ENCODE measurements at regions not wholly inside any gene's neighbourhood (a gene's known extent, or its start where the extent isn't known, plus 50 kb on each side); places are given as distances from the start of the nearest gene placed in this dataset.

DNA sequence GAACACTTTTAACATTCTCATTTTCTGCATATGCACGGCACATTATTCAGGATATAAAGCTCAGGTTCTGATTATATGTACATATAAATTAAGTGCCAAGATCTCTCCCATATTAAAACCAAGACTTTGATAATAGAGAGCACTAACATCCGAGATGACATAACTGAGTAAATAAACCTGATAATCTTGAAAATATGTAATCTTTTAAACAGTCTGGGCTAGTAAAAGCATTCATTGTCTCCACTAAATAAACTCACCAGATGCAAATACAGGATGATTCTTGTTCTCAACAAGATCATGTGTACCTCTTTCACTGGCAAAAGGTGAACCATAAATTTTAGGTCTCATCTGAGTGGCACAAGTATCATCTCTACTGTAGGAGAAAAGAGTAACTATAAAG lies 942.2 kb downstream of the TRAM1L1 start:
- no peak for TF ChIP-seq ZNF548 (tag by site-specific recombination; IDR thresholded peaks at IDR 0.05)
- TF ChIP-seq, protein P1, sequence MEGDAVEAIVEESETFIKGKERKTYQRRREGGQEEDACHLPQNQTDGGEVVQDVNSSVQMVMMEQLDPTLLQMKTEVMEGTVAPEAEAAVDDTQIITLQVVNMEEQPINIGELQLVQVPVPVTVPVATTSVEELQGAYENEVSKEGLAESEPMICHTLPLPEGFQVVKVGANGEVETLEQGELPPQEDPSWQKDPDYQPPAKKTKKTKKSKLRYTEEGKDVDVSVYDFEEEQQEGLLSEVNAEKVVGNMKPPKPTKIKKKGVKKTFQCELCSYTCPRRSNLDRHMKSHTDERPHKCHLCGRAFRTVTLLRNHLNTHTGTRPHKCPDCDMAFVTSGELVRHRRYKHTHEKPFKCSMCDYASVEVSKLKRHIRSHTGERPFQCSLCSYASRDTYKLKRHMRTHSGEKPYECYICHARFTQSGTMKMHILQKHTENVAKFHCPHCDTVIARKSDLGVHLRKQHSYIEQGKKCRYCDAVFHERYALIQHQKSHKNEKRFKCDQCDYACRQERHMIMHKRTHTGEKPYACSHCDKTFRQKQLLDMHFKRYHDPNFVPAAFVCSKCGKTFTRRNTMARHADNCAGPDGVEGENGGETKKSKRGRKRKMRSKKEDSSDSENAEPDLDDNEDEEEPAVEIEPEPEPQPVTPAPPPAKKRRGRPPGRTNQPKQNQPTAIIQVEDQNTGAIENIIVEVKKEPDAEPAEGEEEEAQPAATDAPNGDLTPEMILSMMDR (tag by site-specific recombination; IDR thresholded peaks at IDR 0.05) = no peak
- TF ChIP-seq ZBTB7A (tag by site-specific recombination; IDR thresholded peaks at IDR 0.05; ENCODE audit: low read depth) = no peak
- TF ChIP-seq, protein P2, sequence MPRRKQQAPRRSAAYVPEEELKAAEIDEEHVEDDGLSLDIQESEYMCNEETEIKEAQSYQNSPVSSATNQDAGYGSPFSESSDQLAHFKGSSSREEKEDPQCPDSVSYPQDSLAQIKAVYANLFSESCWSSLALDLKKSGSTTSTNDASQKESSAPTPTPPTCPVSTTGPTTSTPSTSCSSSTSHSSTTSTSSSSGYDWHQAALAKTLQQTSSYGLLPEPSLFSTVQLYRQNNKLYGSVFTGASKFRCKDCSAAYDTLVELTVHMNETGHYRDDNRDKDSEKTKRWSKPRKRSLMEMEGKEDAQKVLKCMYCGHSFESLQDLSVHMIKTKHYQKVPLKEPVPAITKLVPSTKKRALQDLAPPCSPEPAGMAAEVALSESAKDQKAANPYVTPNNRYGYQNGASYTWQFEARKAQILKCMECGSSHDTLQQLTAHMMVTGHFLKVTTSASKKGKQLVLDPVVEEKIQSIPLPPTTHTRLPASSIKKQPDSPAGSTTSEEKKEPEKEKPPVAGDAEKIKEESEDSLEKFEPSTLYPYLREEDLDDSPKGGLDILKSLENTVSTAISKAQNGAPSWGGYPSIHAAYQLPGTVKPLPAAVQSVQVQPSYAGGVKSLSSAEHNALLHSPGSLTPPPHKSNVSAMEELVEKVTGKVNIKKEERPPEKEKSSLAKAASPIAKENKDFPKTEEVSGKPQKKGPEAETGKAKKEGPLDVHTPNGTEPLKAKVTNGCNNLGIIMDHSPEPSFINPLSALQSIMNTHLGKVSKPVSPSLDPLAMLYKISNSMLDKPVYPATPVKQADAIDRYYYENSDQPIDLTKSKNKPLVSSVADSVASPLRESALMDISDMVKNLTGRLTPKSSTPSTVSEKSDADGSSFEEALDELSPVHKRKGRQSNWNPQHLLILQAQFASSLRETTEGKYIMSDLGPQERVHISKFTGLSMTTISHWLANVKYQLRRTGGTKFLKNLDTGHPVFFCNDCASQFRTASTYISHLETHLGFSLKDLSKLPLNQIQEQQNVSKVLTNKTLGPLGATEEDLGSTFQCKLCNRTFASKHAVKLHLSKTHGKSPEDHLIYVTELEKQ (tag by site-specific recombination; IDR thresholded peaks at IDR 0.05; ENCODE audit: borderline replicate concordance) = no peak
- TF ChIP-seq ZNF19 (tag by site-specific recombination; IDR thresholded peaks at IDR 0.05; ENCODE audit: low read depth) = no peak
- no peak for TF ChIP-seq ZBTB8A (tag by site-specific recombination; IDR thresholded peaks at IDR 0.05)
- TF ChIP-seq, protein P3, sequence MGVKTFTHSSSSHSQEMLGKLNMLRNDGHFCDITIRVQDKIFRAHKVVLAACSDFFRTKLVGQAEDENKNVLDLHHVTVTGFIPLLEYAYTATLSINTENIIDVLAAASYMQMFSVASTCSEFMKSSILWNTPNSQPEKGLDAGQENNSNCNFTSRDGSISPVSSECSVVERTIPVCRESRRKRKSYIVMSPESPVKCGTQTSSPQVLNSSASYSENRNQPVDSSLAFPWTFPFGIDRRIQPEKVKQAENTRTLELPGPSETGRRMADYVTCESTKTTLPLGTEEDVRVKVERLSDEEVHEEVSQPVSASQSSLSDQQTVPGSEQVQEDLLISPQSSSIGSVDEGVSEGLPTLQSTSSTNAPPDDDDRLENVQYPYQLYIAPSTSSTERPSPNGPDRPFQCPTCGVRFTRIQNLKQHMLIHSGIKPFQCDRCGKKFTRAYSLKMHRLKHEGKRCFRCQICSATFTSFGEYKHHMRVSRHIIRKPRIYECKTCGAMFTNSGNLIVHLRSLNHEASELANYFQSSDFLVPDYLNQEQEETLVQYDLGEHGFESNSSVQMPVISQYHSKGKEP (tag by site-specific recombination; IDR thresholded peaks at IDR 0.05) = no peak
